ENCODE measurements at regions not wholly inside any gene's neighbourhood (a gene's known extent, or its start where the extent isn't known, plus 50 kb on each side); places are given as distances from the start of the nearest gene placed in this dataset.
A peak's percentile ranks its signal among the peaks of the same experiment; 100 is the strongest.
"Not testable (repeated sequence)": the region's sequence is repeated elsewhere in the genome, so short reads cannot be mapped to it uniquely, and the experiment has no call there.

DNA sequence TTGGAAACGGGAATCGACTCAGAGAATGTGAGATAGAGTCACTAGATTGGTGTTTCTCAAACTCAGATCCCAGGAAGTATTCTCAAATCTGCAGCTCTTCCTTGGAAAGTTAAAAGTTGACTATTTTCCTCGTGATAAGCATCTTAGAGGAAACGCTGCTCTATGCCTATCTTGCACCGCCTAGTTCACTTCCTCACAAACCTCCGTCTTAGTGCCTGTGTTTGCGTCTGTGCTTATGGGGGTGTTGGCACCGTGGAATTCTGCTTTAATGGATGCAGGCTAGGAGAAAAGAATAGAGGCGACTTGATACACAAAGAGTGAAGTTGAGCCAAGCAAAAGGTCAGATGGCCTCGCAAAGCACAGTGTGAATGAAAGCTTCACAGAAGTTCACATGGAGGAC, 255.3 kb upstream of the ID2 start:
- no peak for DNase-seq

GRCh38 chr2:8427211-8427610, 254.6 kb upstream of the ID2 start:
- DNase-seq: no peak

GRCh38 chr2:8430628-8431027, 251.2 kb upstream of the ID2 start:
- DNase-seq: no peak

DNA sequence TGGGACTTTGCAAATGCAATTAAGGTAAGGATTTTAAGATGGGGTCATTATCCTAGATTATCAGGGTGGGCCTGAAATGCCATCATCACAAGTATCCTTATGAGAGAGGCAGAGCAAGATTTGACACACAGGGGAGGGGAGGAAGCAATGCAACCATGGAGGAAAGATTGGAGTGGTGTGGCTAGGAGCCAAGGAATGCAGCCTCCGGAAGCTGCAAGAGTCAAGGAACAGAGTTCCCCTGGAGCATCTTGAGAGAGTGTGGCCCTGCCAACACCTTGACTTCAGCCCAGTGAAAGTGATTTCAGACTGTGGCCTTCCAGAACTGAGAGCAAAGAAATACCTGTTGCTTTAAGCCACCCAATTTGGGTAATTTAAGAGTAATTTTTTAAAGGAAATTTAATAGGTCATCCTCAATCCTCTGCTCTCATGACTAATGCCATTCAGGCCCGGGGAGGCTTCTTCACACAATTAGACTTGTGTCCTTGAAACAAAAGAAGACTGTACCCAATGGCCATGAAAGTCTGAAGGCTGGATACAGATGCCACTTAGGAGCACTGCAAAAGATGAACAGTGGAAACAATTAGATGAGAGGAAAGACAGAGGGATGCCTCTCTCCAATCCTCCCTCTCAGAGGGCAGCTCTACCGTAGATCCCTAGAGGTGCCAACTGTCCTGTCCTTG, 250.3 kb upstream of the ID2 start:
- no peak for DNase-seq

GRCh38 chr2:8432706-8433336, 249.0 kb upstream of the ID2 start:
- DNase-seq: no peak

GRCh38 chr2:8433390-8433789, 248.5 kb upstream of the ID2 start:
- no peak for DNase-seq

- DNase-seq: no peak
Observed at GRCh38 chr2:8435608-8436007, 246.2 kb upstream of the ID2 start.

DNA sequence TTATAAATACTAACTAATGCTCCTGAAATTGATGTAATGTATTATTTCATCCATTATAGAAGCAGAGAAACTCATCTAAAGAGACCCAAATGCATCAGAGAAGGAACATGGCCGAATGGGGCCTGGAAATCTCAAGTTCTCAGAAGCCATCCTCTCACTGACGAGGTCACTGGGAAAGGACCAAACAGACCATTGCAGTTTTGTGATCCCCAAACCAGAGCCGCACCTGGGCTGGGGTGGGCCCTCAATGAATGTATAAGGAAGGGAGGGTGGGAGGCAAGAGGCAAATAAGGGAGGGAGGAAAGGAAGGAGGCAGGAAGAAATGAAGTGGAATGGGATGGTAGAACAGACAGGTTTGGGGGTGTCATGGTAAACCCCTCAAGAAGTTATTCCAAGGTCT, 245.3 kb upstream of the ID2 start:
- no peak for DNase-seq

- no peak for DNase-seq
Observed at GRCh38 chr2:8437228-8437948, 244.5 kb upstream of the ID2 start.

DNA sequence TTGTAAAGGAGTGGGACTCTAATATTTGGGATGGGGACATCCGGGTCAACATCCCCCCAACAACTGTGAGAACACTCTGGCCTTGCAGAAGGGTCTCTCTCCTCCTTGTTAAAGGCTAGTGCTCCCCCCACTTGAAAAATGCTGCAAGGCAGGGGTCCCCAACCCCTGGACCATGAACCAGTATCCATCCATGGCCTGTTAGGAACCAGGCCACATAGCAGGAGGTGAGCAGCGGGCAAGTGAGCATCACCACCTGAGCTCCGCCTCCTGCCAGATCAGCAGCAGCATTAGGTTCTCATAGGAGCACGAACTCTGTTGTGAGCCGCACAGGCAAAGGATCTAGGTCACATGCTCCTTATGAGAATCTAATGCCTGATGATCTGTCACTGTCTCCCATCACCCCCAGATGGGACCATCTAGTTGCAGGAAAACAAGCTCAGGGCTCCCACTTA, 243.9 kb upstream of the ID2 start:
- DNase-seq: no peak

DNA sequence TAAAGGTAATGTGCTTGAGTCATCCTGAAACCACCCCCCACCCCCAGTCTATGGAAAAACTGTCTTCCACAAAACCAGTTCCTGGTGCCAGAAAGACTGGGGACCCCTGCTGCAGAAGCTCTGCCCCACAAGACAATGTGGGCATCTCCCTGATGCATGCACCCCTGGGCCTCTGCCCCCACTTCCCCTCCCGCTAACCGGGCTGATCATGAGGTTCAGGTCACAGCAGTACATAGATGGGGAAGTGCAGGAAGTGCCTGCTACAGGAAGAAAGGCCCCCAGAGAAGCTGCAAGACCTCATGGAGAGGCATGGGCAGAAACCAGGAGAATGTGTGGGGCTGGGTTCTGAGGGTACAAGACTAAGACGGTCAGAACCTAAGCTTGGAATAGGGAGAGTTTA, 243.4 kb upstream of the ID2 start:
- no peak for DNase-seq

- no peak for DNase-seq
Observed at GRCh38 chr2:8438996-8439395, 242.9 kb upstream of the ID2 start.

- no peak for DNase-seq
Observed at GRCh38 chr2:8440029-8440778, 241.7 kb upstream of the ID2 start.

DNA sequence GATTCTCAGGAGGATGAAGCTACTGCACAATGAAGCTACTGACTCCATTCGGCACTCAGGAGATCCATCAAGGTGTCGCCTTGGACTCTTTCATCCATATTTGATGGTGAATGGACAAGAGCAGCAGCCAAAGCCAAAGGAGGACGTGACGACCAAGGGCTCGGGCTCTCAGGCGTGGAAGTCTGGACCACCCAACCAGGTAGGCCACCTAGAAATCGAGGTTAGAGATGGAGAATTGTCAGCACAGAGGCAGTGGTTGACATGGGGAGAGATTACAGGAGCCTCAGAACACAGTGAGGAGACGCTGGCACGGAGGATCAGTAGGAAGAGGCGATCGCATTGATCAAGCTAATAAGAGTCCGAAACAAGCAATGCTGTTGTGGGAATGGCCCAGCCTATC, 240.5 kb upstream of the ID2 start:
- DNase-seq: no peak

DNA sequence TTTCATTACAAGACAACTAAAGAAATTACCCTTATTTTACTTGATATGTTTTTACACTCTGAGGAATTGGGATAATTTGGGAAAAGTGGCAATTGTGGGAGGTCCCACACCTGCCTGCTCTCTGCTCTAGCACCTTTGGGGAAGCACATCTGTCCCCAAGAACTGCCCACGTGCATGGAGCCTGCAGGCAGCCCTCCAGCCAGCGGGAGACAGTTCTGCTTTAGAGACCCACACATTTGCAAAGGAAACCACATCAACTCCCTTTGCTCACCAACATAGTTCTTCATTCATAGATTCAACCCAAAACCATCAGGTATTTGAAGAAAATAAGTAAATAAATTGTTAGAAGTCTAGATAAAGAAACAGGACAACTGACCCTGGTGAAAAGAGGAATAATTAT, 239.9 kb upstream of the ID2 start:
- DNase-seq: no peak

DNA sequence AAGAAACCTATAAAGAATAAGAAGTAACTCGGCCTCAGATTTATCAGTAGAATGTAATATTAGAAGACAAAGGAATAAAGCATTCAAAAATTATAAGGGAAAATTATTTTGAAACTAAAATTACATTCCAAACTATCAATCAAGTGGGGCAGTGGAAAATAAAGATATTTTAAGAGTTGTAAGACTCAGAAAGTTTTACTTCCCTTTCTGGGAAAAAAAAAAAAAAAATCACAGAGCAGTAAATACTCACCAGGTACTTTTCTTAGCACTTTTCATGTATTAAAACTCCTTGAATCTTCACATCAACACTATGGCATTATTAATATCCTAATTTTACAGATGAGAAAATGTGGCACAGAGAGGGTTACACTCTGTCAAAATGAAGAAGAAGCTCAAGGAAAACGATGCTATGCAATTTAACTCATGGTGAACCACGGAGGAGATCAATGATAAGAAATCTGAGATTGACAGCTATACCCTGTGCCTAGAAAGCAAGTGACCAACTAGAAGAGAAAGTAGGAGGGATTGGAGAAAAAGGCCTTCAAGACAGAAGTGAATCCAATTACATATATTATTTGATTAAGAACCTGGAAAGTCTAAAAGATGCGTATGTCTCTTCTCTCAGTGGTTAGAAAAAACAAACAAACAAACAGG, 238.9 kb upstream of the ID2 start:
- DNase-seq: no peak

DNA sequence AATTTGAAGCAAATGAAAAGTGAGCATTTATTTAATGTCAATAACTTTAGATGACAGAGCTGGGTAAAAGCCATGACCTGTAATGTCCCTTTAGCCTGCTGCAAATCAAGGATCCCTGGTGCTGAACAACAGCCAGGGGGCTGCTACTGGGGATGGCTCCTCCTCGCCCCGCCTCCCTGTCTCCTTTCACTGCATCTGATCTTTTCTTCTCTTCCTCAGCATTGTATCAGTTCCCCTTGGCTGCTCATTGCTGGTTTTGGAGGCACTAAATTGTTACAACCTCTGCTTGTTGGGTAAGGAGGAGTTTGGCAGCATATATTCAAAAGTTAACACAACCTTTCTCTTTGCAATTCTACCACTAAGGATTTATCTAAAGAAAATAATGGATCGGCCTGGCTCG, 236.3 kb upstream of the ID2 start:
- no peak for DNase-seq

- DNase-seq: not testable (repeated sequence)
Observed at GRCh38 chr2:8446751-8447150, 235.1 kb upstream of the ID2 start.

- no peak for DNase-seq
Observed at GRCh38 chr2:8447610-8448221, 234.1 kb upstream of the ID2 start.

DNA sequence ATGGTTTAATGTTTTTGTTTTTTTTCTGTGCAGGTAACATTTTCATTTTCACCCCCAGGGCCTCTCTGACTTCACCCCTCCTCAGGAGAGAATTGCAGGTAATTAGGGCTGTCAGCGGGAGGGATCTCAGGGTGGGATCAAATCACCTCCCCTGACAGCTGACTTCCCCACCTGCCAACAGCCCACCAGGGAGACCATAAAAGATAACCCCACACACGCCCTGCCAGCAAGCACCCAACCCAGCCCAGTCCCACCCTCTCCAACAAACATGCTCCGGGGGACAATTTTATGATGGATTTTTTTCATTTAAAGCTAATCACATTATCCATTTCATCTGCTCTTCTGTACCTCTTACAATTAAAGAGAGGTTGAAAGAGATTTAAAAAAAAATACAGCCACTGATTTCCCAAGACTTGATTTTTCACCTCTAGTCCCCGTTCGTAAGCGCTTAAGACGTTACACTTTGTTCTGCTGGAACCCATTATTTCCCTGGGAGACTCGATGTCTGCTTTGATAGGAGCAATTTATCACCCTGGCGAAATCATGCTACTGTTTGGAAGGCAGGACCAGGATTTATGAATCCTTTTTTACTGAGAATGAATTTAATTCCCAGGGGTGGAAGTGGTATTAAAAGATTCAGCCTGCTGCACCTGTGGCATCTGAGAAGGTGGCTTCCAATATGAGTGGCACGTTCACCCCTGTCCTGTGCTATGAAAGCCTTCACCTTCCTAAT, 232.9 kb upstream of the ID2 start:
- DNase-seq: peak; percentile 70

GRCh38 chr2:8451273-8451672, 230.6 kb upstream of the ID2 start:
- DNase-seq: no peak

DNA sequence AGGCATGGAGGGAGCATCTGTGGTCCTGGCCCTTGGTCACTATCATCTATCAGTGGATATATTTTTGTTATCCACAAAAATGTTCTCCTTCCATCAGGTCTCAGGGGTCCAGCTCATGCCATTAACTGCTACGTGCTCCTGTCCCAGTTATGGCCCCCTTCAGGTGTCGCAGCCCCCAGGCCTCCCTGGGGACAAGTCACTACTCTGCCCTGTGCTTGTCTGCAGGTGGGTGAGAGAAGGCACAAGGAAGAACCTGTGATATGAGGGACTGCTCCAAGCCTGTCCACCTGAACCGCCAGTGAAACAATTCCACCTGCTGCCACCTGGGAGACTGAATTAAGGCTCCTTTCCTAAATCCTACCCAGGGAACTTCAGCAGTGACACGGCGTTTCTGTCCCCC, 229.6 kb upstream of the ID2 start:
- DNase-seq: no peak

Measured in NCI-H1105 (cell line).